Caco-2 (cell line): ENCODE measurements at regions not wholly inside any gene's neighbourhood (a gene's known extent, or its start where the extent isn't known, plus 50 kb on each side); places are given as distances from the start of the nearest gene placed in this dataset.

Experiments
- BruUV-seq: library from RNA; stranded (reverse); fragments of 400-500 nt; replicated peaks from 2 replicates; lab custom pipeline; 2021; lab: Mats Ljungman, UMichigan
- CTCF ChIA-PET: fragments of 300-600 bp; sonication (Branson Sonifier 250); formaldehyde crosslinking; loops from one replicate; lab custom pipeline; 2022; ENCODE audit warnings: antibody characterized with exemption; lab: Charles Lee
- POLR2A ChIA-PET: fragments of 300-600 bp; sonication (Branson Sonifier 250); formaldehyde crosslinking; loops from one replicate; lab custom pipeline; 2022; ENCODE audit warnings: antibody characterized with exemption; lab: Charles Lee
- DNase-seq, 2 experiments: peaks; one replicate each; pipeline versions ENCODE4 v3.0.0 to v3.0.0-alpha.2; 2020 to 2022
- H3K27me3 ChIP-seq: replicated peaks from 2 replicates; pipeline ENCODE4 v1.6.0; 2011; ENCODE audit warnings: low read length; ENCODE audit not compliant: control insufficient read depth, insufficient read depth
- H3K36me3 ChIP-seq: 2 replicates; pipeline ENCODE4 v1.5.1; 2011; ENCODE audit warnings: low read length; ENCODE audit not compliant: control insufficient read depth, insufficient read depth
- H3K4me1 ChIP-seq: fragments of 250-450 bp; sonication (Bioruptor Pico); 2 replicates; pipeline ENCODE4 v1.5.1; 2020; ENCODE audit warnings: mild to moderate bottlenecking
- H3K4me3 ChIP-seq: 2 replicates; pipeline ENCODE4 v1.5.1; 2011; ENCODE audit warnings: low read depth, mild to moderate bottlenecking, control low read depth, low read length
- H3K9me3 ChIP-seq: fragments of 250-450 bp; sonication (Bioruptor Pico); 2 replicates; pipeline ENCODE4 v1.5.1; 2020; ENCODE audit warnings: mild to moderate bottlenecking, moderate library complexity
- H3K27ac Mint-ChIP-seq: one replicate; pipeline ENCODE4 v1.8.0; 2022; ENCODE audit warnings: mixed read lengths; ENCODE audit not compliant: unreplicated experiment
- H3K27me3 Mint-ChIP-seq: one replicate; pipeline ENCODE4 v1.8.0; 2022; ENCODE audit warnings: mixed read lengths; ENCODE audit not compliant: insufficient read depth, unreplicated experiment
- H3K36me3 Mint-ChIP-seq: one replicate; pipeline ENCODE4 v1.8.0; 2022; ENCODE audit warnings: mild to moderate bottlenecking, mixed read lengths; ENCODE audit not compliant: insufficient read depth, unreplicated experiment
- H3K4me1 Mint-ChIP-seq: one replicate; pipeline ENCODE4 v1.8.0; 2022; ENCODE audit warnings: low read depth, mixed read lengths; ENCODE audit not compliant: unreplicated experiment
- H3K4me3 Mint-ChIP-seq: one replicate; pipeline ENCODE4 v1.8.0; 2022; ENCODE audit warnings: mild to moderate bottlenecking, moderate library complexity, mixed read lengths; ENCODE audit not compliant: unreplicated experiment
- H3K9me3 Mint-ChIP-seq: one replicate; pipeline ENCODE4 v1.8.0; 2022; ENCODE audit warnings: mixed read lengths; ENCODE audit not compliant: unreplicated experiment
- intact Hi-C: fragments of 100-400 bp; cut with micrococcal nuclease; formaldehyde crosslinking; loops from one replicate; pipeline ENCODE4 v1.10.0; 2022; ENCODE audit not compliant: unreplicated experiment
- TF ChIP-seq, protein P1 (sequence below), 2 experiments: fragments of 200-600 bp in 1 of 2; IDR thresholded peaks; 1 replicate in 1 of 2; 2 replicates in 1 of 2; pipeline versions ENCODE4 v1.5.1 to v1.8.0; 2011 to 2022; ENCODE audit warnings: antibody characterized with exemption in 1 of 2, control low read depth in 1 of 2, inconsistent platforms in 1 of 2, low read depth in 1 of 2, low read length in 1 of 2, mild to moderate bottlenecking in 1 of 2, moderate library complexity in 1 of 2; ENCODE audit not compliant: insufficient read depth in 1 of 2, severe bottlenecking in 1 of 2, unreplicated experiment in 1 of 2

DNA sequence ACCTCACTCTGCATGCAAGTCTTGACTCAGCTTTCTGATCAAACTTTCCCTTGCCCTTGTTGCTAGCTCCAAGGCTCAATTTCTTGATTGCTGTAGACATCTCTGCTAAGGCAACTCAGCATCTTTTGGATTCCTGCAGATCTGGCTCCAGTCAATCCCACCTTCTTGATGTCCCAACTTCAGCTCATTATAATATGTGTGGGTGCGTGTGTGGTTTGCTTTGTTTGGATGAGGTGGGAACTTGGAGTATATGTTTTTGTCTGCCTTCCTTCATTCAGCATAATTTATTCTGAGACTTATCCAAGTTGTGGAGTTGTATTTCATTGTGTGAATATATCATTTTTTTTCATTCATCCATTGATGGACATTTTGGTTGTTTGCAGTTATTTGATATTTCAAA lies 364.8 kb upstream of the IGFBP3 start:
- ChIA-PET CTCF (no interaction called here), POLR2A (no interaction called here)
- no peaks in the 10 kb centered on the region for H3K27me3 ChIP-seq
- Mint-ChIP-seq H3K4me3 (no peak overlapping the region), H3K27ac (no peak overlapping the region), H3K9me3 (no peaks in the 10 kb centered on the region), H3K4me1 (peaks cover 7% of the 10 kb centered on the region), H3K27me3 (no peaks in the 10 kb centered on the region), H3K36me3 (no peaks in the 10 kb centered on the region)
- no peak overlapping the region for H3K4me3 ChIP-seq
- no peaks in the 10 kb centered on the region for H3K36me3 ChIP-seq
- peaks cover 7% of the 10 kb centered on the region; the same call in 1 of the 2 replicates for H3K4me1 ChIP-seq
- no peaks in the 10 kb centered on the region for H3K9me3 ChIP-seq
- no TSS peak for BruUV-seq
- no peak for DNase-seq
- intact Hi-C loops, result no loop called here
- TF ChIP-seq, protein P1, sequence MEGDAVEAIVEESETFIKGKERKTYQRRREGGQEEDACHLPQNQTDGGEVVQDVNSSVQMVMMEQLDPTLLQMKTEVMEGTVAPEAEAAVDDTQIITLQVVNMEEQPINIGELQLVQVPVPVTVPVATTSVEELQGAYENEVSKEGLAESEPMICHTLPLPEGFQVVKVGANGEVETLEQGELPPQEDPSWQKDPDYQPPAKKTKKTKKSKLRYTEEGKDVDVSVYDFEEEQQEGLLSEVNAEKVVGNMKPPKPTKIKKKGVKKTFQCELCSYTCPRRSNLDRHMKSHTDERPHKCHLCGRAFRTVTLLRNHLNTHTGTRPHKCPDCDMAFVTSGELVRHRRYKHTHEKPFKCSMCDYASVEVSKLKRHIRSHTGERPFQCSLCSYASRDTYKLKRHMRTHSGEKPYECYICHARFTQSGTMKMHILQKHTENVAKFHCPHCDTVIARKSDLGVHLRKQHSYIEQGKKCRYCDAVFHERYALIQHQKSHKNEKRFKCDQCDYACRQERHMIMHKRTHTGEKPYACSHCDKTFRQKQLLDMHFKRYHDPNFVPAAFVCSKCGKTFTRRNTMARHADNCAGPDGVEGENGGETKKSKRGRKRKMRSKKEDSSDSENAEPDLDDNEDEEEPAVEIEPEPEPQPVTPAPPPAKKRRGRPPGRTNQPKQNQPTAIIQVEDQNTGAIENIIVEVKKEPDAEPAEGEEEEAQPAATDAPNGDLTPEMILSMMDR (IDR thresholded peaks at IDR 0.05; ENCODE audit: insufficient read depth in 1 of 2, low read depth in 1 of 2, low read length in 1 of 2, severe bottlenecking in 1 of 2, unreplicated experiment in 1 of 2), result no peak

DNA sequence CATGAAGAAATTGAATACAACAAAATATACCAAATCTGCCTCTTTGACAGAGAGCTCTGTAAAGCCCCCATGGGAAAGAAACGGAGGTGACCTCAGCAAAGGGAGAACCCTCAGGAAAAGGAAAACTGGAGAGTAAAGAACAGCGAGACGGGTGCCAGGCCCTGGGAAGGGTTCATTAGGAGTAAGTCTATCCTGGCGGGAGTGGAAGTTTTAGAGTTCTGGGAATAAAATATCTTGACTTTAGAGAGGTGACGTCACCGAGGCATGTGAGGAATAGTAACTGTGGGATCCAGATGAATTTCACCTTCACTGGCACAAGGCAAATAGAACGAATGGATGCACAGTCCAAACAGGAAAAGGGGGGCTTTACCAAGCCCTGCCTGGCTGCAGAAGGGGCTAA lies 362.8 kb upstream of the IGFBP3 start:
- Mint-ChIP-seq H3K4me1 (peaks cover 10% of the 10 kb centered on the region), H3K36me3 (no peaks in the 10 kb centered on the region), H3K27ac (no peak overlapping the region), H3K4me3 (no peak overlapping the region), H3K27me3 (no peaks in the 10 kb centered on the region), H3K9me3 (no peaks in the 10 kb centered on the region)
- no TSS peak for BruUV-seq
- ChIA-PET CTCF (no interaction called here), POLR2A (no interaction called here)
- intact Hi-C loops, result no loop called here
- TF ChIP-seq, protein P1 (IDR thresholded peaks at IDR 0.05; ENCODE audit: insufficient read depth in 1 of 2, low read depth in 1 of 2, low read length in 1 of 2, severe bottlenecking in 1 of 2, unreplicated experiment in 1 of 2), result no peak
- H3K9me3 ChIP-seq, result no peaks in the 10 kb centered on the region
- no peaks in the 10 kb centered on the region for H3K27me3 ChIP-seq
- DNase-seq, result no peak
- H3K4me3 ChIP-seq, result no peak overlapping the region
- H3K4me1 ChIP-seq, result peaks cover 9% of the 10 kb centered on the region; the same call in 1 of the 2 replicates
- no peaks in the 10 kb centered on the region for H3K36me3 ChIP-seq

DNA sequence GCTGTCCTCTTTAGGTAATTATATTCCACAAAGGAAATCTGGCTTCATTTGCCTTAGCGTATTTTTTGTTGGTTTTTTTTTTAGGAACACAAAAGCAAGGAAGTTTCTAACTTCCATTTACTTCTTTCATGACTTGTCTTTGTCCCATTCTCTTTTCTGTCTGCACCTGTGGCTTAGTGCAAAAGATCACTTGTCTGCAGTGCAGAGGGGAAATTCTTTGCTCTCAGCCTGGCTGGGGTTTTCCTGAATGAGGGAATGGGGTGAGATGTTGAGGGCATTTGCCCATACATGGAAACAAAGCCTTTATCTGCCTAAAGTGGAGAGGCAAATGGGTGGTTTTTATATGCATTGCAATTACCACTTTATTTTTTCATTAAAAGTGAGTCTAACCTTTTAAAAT lies 361.1 kb upstream of the IGFBP3 start:
- no peaks in the 10 kb centered on the region for H3K9me3 ChIP-seq
- H3K4me1 ChIP-seq, result peaks cover 9% of the 10 kb centered on the region; the same call in 1 of the 2 replicates
- intact Hi-C loops, result no loop called here
- H3K9me3 Mint-ChIP-seq, result peaks cover 10% of the 10 kb centered on the region
- TF ChIP-seq, protein P1 (IDR thresholded peaks at IDR 0.05; ENCODE audit: insufficient read depth in 1 of 2, low read depth in 1 of 2, low read length in 1 of 2, severe bottlenecking in 1 of 2, unreplicated experiment in 1 of 2), result no peak
- H3K36me3 ChIP-seq, result no peaks in the 10 kb centered on the region
- no peak for DNase-seq
- CTCF ChIA-PET, result no interaction called here
- no peak overlapping the region for H3K4me3 ChIP-seq
- H3K4me3 Mint-ChIP-seq, result no peak overlapping the region
- no peaks in the 10 kb centered on the region for H3K36me3 Mint-ChIP-seq
- H3K4me1 Mint-ChIP-seq, result peaks cover 10% of the 10 kb centered on the region
- no TSS peak for BruUV-seq
- POLR2A ChIA-PET, result no interaction called here
- no peaks in the 10 kb centered on the region for H3K27me3 Mint-ChIP-seq
- no peaks in the 10 kb centered on the region for H3K27me3 ChIP-seq
- H3K27ac Mint-ChIP-seq, result no peak overlapping the region
